ENCODE measurements at regions not wholly inside any gene's neighbourhood (a gene's known extent, or its start where the extent isn't known, plus 50 kb on each side); places are given as distances from the start of the nearest gene placed in this dataset.
A peak's percentile ranks its signal among the peaks of the same experiment; 100 is the strongest.
"Not testable (repeated sequence)": the region's sequence is repeated elsewhere in the genome, so short reads cannot be mapped to it uniquely, and the experiment has no call there.

GRCh38 chrX:101823236-101823635, 108.6 kb downstream of the ZMAT1 start:
- DNase-seq (ENCODE audit: low read depth in 2 of 2): no peak

GRCh38 chrX:101817739-101818138, 114.1 kb downstream of the ZMAT1 start:
- not testable (repeated sequence) for DNase-seq (ENCODE audit: low read depth in 2 of 2)

- no peak for DNase-seq (ENCODE audit: low read depth in 2 of 2)
These were observed 118.6 kb downstream of the ZMAT1 start for GRCh38 chrX:101813200-101813599.

GRCh38 chrX:101803451-101803850, 128.4 kb downstream of the ZMAT1 start:
- no peak for DNase-seq (ENCODE audit: low read depth in 2 of 2)

- DNase-seq (ENCODE audit: low read depth in 2 of 2): peak; percentile 72 to 79
These were observed 132.4 kb downstream of the ZMAT1 start for GRCh38 chrX:101799387-101799786.

GRCh38 chrX:101787934-101788333, 128.3 kb upstream of the ARMCX2 start:
- DNase-seq (ENCODE audit: low read depth in 2 of 2): no peak

- DNase-seq (ENCODE audit: low read depth in 2 of 2): no peak
These were observed 125.5 kb upstream of the ARMCX2 start for GRCh38 chrX:101785142-101785541.

GRCh38 chrX:101780421-101780820, 120.8 kb upstream of the ARMCX2 start:
- not testable (repeated sequence) for DNase-seq (ENCODE audit: low read depth in 2 of 2)

- no peak for DNase-seq (ENCODE audit: low read depth in 2 of 2)
These were observed 114.7 kb upstream of the ARMCX2 start for GRCh38 chrX:101774340-101774739.

- DNase-seq (ENCODE audit: low read depth in 2 of 2): no peak
These were observed 104.9 kb upstream of the ARMCX2 start for GRCh38 chrX:101764538-101764937.

- DNase-seq (ENCODE audit: low read depth in 2 of 2): peak; percentile 17 to 22
These were observed 99.3 kb upstream of the ARMCX2 start for GRCh38 chrX:101759000-101759399.

GRCh38 chrX:101750744-101751143, 91.1 kb upstream of the ARMCX2 start:
- DNase-seq (ENCODE audit: low read depth in 2 of 2): no peak

GRCh38 chrX:101749436-101749835, 89.8 kb upstream of the ARMCX2 start:
- DNase-seq (ENCODE audit: low read depth in 2 of 2): no peak

GRCh38 chrX:101745046-101745445, 85.4 kb upstream of the ARMCX2 start:
- no peak for DNase-seq (ENCODE audit: low read depth in 2 of 2)

- DNase-seq (ENCODE audit: low read depth in 2 of 2): no peak
These were observed 84.4 kb upstream of the ARMCX2 start for GRCh38 chrX:101744085-101744484.

GRCh38 chrX:101740642-101741041, 81.0 kb upstream of the ARMCX2 start:
- no peak for DNase-seq (ENCODE audit: low read depth in 2 of 2)

GRCh38 chrX:101738867-101739266, 79.2 kb upstream of the ARMCX2 start:
- not testable (repeated sequence) for DNase-seq (ENCODE audit: low read depth in 2 of 2)

GRCh38 chrX:101738411-101738810, 78.8 kb upstream of the ARMCX2 start:
- DNase-seq (ENCODE audit: low read depth in 2 of 2): not testable (repeated sequence)

GRCh38 chrX:101736651-101737050, 77.0 kb upstream of the ARMCX2 start:
- DNase-seq (ENCODE audit: low read depth in 2 of 2): no peak

GRCh38 chrX:101732870-101733269, 73.2 kb upstream of the ARMCX2 start:
- DNase-seq (ENCODE audit: low read depth in 2 of 2): no peak

- no peak for DNase-seq (ENCODE audit: low read depth in 2 of 2)
These were observed 70.3 kb upstream of the ARMCX2 start for GRCh38 chrX:101729986-101730385.

All from fibroblast of skin of left quadriceps (primary cell).